Middle frontal gyrus (tissue), 1 donor: ENCODE measurements at regions not wholly inside any gene's neighbourhood (a gene's known extent, or its start where the extent isn't known, plus 50 kb on each side); places are given as distances from the start of the nearest gene placed in this dataset.

Experiments used
- DNase-seq: peaks from one replicate; pipeline ENCODE4 v3.0.0-alpha.2; 2015; ENCODE audit warnings: low spot score; ENCODE audit errors: extremely low spot score

GRCh38 chr7:1372671-1373379 lies 86.4 kb downstream of the MICALL2 start:
- DNase-seq, result no peak

- no peak for DNase-seq
These were observed 82.0 kb downstream of the MICALL2 start for GRCh38 chr7:1377111-1377909.

- DNase-seq, result no peak
These were observed 80.4 kb downstream of the MICALL2 start for GRCh38 chr7:1378610-1379601.

GRCh38 chr7:1380231-1380815 lies 78.9 kb downstream of the MICALL2 start:
- no peak for DNase-seq

- no peak for DNase-seq
These were observed 78.3 kb downstream of the MICALL2 start for GRCh38 chr7:1380821-1381580.

GRCh38 chr7:1382553-1383397 lies 76.5 kb downstream of the MICALL2 start:
- DNase-seq, result no peak

- DNase-seq, result no peak
These were observed 75.7 kb downstream of the MICALL2 start for GRCh38 chr7:1383398-1384112.

- DNase-seq, result no peak
These were observed 75.2 kb downstream of the MICALL2 start for GRCh38 chr7:1384113-1384415.
